Vagina (tissue), 2 donors: ENCODE measurements at regions not wholly inside any gene's neighbourhood (a gene's known extent, or its start where the extent isn't known, plus 50 kb on each side); places are given as distances from the start of the nearest gene placed in this dataset.

Experiments
- DNase-seq, 2 donors: peaks; one replicate each; pipeline ENCODE4 v3.0.0-alpha.2; 2017; ENCODE audit errors: extremely low spot score in 2 of 2
- H3K27ac ChIP-seq: fragments of 200-600 bp; sonication (generic); one replicate; pipeline ENCODE4 v1.5.1; 2019
- H3K27me3 ChIP-seq: fragments of 200-600 bp; sonication (generic); one replicate; pipeline ENCODE4 v1.5.1; 2019
- H3K36me3 ChIP-seq, 2 donors: fragments of 200-600 bp; sonication (generic); one replicate each; pipeline ENCODE4 v1.5.1; 2017 to 2019
- H3K4me1 ChIP-seq: fragments of 200-600 bp; sonication (generic); one replicate; pipeline ENCODE4 v1.5.1; 2019
- H3K4me3 ChIP-seq, 2 donors: fragments of 200-600 bp; sonication (generic); 1 replicate in 1 of 2; 2 replicates in 1 of 2; pipeline ENCODE4 v1.5.1; 2016 to 2019
- H3K9me3 ChIP-seq: fragments of 200-600 bp; sonication (generic); one replicate; pipeline ENCODE4 v1.5.1; 2019
- CTCF ChIP-seq, 3 experiments: fragments of 450-650 bp in 2 of 3; fragments of 200-600 bp in 1 of 3; sonication (generic) in 1 of 3; IDR thresholded peaks; one replicate each; pipeline ENCODE4 v1.5.1; 2017 to 2019; ENCODE audit warnings: antibody characterized with exemption in 3 of 3, mild to moderate bottlenecking in 2 of 3, moderate library complexity in 2 of 3
- POLR2A ChIP-seq, 2 donors: fragments of 450-650 bp; IDR thresholded peaks; one replicate each; pipeline ENCODE4 v1.6.1; 2017; ENCODE audit warnings: antibody characterized with exemption in 2 of 2, mild to moderate bottlenecking in 2 of 2, moderate library complexity in 2 of 2
- POLR2AphosphoS5 ChIP-seq, 2 donors: sonication (generic); formaldehyde crosslinking; IDR thresholded peaks; one replicate each; pipeline ENCODE4 v1.9.0; 2017; ENCODE audit warnings: antibody characterized with exemption in 2 of 2, mild to moderate bottlenecking in 2 of 2, low read depth in 1 of 2; ENCODE audit not compliant: insufficient read depth in 1 of 2
- intact Hi-C: fragments of 100-400 bp; cut with DNase I; formaldehyde crosslinking; loops from one replicate; pipeline ENCODE4 v1.15.1; 2023

GRCh38 chr13:26502826-26503225, 54.7 kb upstream of the WASF3 start:
- no peak for TF ChIP-seq POLR2A (IDR thresholded peaks at IDR 0.05)
- TF ChIP-seq POLR2AphosphoS5 (IDR thresholded peaks at IDR 0.05; ENCODE audit: insufficient read depth in 1 of 2, low read depth in 1 of 2): no peak
- no peak for TF ChIP-seq CTCF (IDR thresholded peaks at IDR 0.05)
- intact Hi-C loops: loop anchor here (10.0 kb wide), 1 partner anchor 318 kb away; no protein-coding TSS in a partner anchor
- Histone ChIP-seq H3K4me3 (no peak overlapping the region), H3K27me3 (no peaks in the 10 kb centered on the region), H3K9me3 (no peaks in the 10 kb centered on the region), H3K27ac (no peak overlapping the region), H3K36me3 (no peaks in the 10 kb centered on the region), H3K4me1 (no peaks in the 10 kb centered on the region)
- no peak for DNase-seq

- TF ChIP-seq POLR2AphosphoS5 (IDR thresholded peaks at IDR 0.05; ENCODE audit: insufficient read depth in 1 of 2, low read depth in 1 of 2): no peak
- no peak for TF ChIP-seq CTCF (IDR thresholded peaks at IDR 0.05)
- TF ChIP-seq POLR2A (IDR thresholded peaks at IDR 0.05): no peak
- no peak overlapping the region for H3K4me3 ChIP-seq
- no peak for DNase-seq
- H3K36me3 ChIP-seq: no peaks in the 10 kb centered on the region
- no peaks in the 10 kb centered on the region for H3K27me3 ChIP-seq
- no peaks in the 10 kb centered on the region for H3K4me1 ChIP-seq
- no peak overlapping the region for H3K27ac ChIP-seq
- intact Hi-C loops: loop anchor here (10.0 kb wide), 1 partner anchor 319 kb away; no protein-coding TSS in a partner anchor
- H3K9me3 ChIP-seq: no peaks in the 10 kb centered on the region
Observed at GRCh38 chr13:26503826-26504594, 53.5 kb upstream of the WASF3 start.
